GM18861 (cell line): ENCODE measurements at regions not wholly inside any gene's neighbourhood (a gene's known extent, or its start where the extent isn't known, plus 50 kb on each side); places are given as distances from the start of the nearest gene placed in this dataset.
"Not testable (repeated sequence)": the region's sequence is repeated elsewhere in the genome, so short reads cannot be mapped to it uniquely, and the experiment has no call there.

ENCODE experiments used
- ATAC-seq: cut with Tn5 transposase; IDR thresholded peaks from one replicate; pipeline ENCODE4 v1.9.1; 2021; ENCODE audit not compliant: unreplicated experiment

DNA sequence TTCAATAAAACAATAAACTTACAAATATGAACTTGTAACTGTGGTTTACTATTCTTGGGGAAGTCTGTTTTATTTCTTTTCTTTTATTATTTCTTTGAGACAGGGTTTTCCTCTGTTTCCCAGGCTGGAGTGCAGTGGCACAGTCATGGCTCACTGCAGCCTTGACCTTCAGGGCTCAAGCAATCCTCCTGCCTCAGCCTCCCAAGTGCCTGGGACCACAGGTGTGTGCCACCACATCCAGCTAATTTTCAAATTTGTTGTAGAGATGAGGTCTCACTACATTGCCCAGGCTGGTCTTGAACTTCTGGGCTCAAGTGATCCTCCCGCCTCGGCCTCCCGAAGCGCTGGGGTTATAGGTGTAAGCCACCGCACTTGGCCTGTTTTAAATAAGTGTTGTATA is 343.4 kb downstream of the SOX9 start:
- not testable (repeated sequence) for ATAC-seq

DNA sequence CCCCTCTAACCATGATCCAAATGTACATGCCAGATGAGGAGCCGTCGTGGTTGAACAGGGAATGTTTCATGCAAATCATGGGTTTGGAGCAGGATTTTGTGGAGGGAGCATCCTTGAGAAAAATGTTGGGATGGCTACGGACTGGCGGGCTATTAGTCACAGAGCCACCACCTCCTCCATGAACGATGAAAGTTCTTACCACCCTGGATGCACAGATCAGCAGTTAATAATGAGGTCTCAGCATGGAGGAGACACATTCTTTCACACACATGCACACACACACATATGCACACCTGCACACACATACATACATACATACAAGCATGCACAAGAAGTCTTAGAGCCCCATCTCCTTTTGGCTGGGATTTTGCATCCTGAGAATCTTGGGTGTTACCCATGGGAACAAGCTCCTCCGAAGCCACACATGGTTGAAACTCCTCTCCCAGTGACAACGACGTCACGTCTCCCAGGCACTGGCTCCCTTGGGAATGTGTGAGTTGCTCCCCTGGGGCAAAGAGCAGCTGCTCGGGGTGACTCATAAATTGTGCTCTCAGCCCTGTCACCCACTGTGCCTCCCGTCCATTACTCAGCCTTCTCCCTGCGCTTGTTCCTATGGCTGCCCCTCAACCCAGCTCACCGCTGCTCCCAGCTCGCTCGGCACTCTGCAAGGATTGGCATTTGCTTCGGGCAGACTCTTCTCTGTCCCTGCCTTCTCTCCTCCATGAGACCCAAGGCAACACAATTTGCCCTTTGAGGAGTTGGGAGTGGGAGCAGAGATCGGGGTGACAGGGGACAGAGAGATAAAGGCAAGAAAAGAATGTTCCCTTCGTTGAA is 344.6 kb downstream of the SOX9 start:
- peak; percentile 32 for ATAC-seq

DNA sequence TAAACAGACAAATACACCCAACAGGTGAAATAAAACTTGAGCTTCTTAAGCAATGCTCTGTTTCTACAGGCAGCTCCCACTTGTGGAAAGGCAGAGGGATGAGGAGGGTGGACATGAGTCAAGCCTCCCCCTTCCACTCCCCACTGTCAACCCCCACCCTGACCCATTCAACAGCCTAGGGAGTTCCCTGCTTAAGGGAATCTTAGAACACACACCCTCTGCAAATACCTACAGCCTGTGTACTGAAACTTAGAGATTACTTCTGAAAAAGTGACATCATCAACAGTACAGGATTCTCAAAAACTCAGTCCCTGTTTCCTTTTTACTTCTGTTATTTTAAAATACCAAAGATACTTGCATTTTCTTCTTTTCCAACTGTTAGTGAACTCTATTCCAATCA is 345.4 kb downstream of the SOX9 start:
- peak; percentile 68 for ATAC-seq

DNA sequence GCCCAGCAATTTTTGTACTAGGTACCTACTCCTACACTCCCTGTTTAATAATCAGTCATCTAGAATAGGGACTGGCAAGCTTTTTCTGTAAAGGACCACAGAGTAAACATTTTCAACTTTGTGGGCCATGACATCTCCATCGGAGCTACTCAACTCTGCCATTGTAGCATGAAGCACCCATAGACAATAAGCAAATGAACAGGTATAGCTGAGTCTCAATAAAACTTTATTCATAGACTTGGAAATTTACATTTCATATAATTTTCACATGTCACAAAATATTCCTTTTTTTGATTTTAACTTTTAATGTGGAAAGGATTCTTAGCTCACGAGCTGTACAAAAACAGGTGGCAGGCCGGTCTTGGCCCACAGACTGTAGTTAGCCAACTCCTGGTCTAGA is 345.8 kb downstream of the SOX9 start:
- no peak for ATAC-seq

DNA sequence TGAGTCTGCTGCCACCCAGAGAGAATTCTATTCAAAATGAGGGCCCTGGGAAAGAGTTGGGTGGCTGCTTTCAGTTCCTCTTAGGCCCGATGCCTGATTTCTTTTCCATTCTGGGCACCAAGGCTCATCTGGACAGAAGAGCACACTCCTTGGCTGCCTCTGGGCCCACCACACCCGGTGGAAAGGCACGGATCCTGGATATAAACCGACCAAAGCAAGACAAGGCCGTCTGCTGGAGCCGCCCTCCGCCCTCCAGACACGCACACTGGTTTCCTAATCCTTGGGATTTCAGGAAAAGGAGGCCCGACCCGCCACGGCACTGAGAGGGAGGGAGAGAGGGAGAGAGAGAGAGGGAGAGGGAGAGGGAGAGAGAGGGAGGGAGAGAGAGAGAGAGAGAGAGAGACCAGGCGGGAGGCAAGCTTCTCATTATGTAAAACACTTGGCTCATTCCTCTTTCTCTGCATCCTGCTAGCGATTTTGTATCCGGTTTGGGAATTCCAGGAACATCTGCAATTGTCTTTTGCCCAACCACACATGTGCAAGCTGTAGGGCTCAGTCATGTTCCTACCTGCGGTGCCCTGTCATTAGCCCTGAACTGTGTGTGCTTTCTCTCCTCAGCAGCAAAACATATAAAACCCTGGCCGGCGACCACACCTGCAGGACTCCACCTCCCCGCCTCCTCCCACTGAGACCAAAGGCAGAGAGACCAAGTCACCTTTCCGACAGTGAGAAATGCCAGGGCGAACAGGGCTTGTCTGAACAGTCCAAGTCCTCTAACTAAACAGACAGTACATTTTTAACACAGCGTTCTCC is 347.2 kb downstream of the SOX9 start:
- ATAC-seq, result no peak

DNA sequence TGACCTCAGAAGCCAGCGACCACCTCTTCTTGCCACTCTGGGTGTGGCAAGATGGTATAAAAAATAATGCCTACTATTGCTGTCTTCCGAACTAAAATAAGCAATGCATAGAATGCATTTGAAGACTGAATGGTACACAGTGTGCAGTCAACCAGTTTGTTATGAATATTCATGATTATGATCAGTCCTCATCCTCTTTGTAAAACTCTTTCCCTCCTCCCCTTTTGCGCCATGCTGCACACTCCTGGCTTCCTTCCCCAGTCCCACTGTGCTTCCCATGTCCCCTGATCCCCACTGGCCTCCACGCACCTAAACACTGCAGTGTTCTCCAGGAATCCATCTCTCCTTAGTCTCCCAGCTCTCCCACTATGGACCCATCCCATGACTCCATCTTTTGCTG is 348.0 kb downstream of the SOX9 start:
- ATAC-seq, result no peak

DNA sequence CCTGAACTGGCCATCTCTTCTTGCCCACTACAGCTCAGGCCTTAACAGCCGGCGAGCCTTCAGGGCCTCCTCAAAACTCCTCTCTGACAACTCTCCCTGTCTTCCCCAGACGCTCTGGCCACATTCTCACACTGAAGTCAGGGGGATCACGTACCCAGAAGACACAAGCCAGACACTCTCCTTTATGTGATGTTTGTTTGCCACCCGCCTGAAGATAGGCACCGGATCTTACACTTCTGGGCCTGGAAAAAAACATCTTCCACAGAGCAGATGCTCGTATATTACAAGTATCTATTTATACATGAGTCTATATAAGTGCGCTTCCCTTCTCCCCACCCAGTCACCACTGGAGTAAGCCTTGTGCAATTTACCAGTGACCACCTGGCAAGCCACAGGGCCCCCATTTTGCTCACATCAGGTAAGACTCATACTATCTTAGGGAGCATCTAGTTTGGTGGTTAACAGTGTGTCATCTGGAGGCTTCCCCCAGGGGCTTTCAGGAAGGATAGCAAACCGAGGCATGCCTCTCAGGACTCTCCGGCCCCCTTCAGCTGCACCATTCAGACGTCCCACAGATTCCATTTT is 349.4 kb downstream of the SOX9 start:
- no peak for ATAC-seq

DNA sequence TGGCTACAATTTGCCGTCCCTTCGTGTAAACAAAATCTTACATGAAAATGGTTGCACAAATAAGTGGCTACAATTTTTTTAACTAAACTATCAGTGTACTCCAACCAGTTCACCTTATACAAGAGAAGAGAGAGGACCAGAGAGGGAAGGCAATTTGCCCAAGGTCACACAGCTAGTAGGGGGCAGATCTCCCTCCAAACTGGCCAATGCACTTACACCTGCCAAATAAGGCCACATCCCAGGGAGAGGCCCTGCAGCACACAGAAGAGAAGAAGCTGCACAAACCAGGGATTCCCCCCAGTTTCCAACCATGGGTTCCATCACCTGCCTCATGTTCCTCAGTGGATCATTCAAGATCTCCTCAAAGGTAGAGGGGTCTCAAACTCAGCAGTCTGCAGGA is 349.9 kb downstream of the SOX9 start:
- no peak for ATAC-seq

DNA sequence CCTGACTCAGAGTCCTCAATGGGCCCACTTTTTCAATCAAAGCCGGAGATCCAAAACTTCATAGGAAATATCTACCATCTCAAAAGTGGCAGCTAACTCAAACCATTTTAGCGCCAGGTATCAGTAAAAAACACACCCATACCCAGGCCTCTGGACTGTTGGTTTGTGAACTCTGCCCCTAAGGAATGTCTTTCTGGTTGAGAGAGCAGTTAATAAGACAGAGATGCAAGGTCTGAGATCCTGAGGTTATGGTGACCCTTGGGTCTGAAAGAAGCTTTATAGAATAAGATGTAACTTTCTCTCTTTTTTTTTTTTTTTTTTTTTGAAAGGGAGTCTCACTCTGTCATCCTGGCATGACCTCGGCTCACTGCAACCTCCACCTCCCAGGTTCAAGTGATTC is 350.5 kb downstream of the SOX9 start:
- ATAC-seq, result no peak

DNA sequence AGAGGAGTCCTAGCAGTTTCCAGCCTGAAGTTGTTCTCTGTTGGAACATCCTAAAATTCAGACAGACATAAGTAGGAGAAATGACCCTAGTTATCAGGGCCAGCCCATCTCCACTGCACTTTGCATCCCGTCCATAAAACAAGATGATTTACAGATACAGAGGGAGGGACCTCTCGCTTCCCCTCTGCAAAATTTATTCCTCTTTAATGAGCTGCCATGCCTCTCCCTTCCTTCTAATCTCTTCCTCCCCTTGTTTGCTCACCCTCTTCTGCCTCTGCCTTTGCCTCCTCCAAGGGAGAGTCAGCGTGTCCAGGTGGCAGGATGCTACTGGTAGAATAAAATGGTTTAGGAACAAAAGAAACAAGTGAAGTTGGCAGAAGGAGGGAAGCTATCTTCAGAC is 351.3 kb downstream of the SOX9 start:
- no peak for ATAC-seq

DNA sequence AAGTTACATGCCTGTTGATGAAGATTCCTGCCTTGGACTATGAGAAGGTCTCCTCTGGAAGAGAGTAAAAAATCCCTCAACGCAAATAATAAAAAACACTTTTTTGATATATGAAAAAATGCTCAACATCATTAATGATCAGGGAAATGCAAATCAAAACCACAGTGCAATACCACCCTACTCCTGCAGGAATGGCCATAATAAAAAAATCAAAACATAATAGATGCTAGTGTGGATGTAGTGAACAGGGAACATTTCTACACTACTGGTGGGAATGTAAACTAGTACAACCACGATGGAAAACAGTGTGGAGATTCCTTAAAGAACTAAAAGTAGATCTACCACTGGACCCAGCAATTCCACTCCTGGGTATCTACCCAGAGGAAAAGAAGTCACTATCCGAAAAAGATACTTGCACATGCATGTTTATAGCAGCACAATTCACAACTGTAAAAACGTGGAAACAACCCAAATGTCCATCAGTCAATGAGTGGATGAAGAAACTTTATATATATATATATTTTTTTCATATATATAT is 352.1 kb downstream of the SOX9 start:
- not testable (repeated sequence) for ATAC-seq

DNA sequence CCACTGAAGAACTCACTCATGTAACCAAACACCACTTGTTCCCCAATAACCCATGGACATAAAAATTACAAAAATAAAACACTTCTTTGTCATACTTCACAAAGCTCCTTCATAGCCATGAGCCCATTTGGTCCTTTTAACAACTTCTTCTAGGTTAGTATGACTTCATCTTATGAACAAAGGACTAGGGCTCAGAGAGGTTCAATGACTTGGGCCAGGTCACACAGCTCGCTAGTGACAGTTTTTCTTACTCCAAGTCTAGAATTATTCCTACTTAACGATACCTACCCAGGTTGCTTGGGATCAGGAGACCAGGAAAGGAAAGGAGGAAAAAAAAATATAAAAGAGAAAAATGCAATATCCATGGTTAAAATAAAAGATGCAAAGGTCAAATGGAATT is 353.4 kb downstream of the SOX9 start:
- ATAC-seq, result no peak

DNA sequence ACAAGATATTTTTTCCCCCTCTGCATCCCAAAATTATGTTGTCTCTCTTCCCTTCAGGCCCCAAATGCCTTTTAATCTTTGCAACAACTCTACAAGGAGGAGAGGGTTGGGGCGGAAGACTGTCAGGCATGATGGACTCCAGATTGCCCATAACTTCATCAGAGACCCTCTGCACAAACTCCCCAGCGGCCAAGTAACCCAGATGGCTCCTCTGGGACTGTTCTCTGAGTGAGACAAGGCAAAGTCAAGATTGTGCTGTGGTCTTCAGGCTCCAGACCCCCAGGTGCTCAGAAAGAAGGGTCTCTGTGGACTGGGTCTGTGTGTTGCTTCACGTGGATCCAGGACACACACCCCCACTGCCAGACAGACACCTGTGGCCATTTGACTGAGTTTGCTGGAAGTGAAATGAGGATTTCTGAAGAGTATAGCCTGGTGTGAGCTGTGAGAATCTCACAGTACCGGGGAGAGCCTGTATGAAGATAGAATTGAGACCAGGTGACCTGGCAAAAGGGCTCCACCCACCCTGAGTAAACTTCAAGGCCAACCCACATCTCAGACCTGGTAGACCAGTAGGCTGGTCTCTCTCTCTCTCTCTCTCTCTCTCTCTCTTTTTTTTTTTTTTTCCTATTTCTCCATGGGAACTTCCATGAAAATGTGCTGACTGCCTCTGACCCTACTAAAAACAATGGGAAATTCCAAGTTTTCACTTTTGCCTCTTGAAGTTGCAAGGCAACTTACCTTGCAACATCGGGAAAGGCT is 354.1 kb downstream of the SOX9 start:
- ATAC-seq, result no peak

DNA sequence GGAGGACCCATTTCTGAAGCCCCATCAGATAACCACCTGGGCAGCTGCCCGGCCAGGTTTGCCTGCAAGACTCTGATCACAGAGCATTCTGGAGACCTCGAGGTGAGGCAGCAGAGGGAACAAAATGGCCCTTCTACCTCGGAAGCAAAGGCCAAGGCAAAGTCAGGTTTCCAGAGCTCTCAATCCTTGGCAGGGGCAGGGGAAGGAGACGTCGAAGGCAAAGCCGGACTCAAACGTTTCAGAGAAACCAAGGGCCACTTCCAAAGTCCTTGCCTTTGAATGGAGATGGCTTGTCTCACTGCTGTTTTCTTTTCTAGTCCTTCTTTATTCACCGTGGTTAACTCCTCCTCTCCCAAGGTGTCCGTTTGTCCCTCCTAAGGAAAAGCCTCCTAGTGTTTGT is 355.3 kb downstream of the SOX9 start:
- ATAC-seq, result no peak

DNA sequence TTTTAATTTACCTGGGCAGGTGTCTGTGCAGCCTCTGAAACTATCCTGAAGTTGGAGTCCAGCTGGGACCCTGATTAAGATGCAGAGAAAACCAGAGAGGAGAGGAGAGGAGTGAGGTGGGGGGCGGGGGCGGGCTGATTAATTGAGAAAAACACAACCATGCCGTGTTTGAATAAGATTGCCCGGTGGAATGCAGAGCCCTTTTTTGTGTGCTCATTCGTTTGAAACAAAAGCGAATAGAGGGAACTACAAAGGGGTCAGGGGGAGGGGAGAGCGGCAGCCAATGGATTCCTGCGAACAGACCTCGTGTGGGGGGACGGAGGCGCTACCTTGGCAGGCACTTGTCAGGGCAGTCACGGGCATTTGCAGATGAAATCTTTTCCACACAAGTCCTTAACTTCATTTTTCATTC is 355.8 kb downstream of the SOX9 start:
- no peak for ATAC-seq

DNA sequence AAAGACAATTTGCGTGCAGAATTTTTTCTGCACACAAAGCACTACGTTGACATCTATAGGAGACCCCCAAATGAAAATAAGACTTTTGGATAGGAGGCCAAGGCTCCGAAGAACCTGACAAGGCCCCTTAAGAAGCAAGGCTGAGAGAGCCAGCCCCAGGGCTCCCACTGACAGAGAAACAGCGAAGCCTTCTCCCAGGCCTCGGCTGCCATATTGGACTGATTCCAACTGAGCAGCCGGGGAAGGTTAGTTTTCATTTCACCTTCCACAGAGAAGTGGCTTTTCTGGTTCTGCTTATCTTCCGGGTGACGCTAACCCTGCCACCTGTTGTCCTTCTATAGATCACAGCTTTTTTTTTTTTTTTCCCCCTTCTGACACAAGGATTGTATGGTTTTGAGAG is 356.7 kb downstream of the SOX9 start:
- ATAC-seq, result no peak

DNA sequence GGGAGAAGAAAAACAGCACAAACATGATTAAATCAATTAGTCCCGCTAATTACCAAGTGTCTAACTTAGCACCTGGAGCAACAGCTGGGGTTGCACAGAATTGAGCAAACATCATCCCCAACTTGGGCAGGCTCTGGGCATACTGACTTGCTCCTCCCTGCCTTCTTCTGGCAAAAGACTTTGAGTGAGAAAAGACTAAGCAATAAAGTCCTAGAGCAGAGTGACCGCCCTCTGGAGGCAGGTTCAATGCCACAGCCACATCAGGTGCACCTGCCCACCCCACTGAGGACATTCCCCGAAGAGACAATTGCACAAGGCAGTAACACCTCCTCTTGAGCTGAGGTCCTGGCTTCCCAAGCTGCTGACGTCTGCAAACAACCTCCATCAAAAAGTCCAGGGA is 358.3 kb downstream of the SOX9 start:
- no peak for ATAC-seq

DNA sequence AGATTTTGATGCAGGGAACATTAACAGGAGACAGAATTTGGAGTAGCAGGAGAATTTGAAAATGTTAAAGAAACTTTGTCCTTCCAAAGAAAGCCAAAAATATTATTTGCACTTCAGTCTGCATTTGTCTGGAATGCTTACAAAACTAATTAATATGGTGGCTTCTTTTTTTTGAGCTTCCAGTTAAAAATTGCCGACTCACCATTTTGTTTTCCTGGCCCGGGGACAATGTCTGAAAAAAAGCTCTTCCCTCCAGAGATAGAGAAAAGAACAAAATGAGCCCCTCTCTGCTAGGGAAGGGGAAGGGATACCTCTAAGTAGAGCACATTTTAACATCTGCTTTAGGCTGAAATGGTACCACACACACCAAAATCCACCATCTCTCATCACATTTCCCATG is 360.8 kb downstream of the SOX9 start:
- ATAC-seq, result no peak

DNA sequence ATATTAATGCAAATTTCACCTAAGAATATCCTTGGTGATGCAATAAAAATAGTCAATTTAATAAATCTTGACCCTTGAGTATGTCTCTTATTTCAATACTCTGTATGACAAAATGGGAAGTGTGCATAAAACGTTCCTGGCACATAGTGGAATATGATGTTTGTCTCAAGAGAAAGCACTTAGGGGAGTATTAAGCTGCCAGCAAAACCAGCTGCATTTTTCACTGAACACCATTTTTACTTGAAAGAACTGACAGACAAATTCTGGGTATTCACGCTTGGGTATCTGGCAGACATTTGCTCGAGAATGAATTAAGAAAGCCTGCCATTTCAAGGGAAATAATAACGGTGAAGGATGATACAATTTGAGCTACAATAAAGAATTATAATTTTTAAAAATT is 364.8 kb downstream of the SOX9 start:
- ATAC-seq, result no peak

DNA sequence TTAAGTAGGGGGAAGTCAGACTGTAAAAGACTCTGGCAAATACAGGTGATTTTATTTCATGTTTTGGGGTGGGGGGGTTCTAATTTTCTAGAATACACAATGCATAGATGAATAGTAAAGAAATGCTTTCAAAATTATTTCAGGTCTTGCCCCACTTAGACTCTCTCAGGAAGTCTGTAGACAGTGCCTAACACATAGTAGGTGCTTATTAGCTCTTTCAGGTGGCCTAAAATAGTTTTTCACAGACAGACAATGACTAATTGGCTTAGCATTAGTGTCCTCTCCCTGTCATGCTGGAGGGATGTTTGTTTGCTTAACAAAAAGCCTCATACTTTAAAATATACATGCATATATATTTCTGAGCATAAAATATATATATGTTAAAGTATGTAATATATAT is 366.0 kb downstream of the SOX9 start:
- no peak for ATAC-seq
